Right ventricle myocardium inferior (tissue), 1 donor: ENCODE measurements at regions not wholly inside any gene's neighbourhood (a gene's known extent, or its start where the extent isn't known, plus 50 kb on each side); places are given as distances from the start of the nearest gene placed in this dataset.

Experiments
- ATAC-seq: fragments of 200-7000 bp; cut with Tn5 transposase; one replicate; pipeline ENCODE4 v1.9.1; 2020; ENCODE audit warnings: mild to moderate bottlenecking, moderate library complexity
- DNase-seq: peaks from one replicate; pipeline ENCODE4 v3.0.0; 2021; ENCODE audit errors: missing footprints
- intact Hi-C: fragments of 100-400 bp; cut with DNase I; formaldehyde crosslinking; loops from one replicate; pipeline ENCODE4 v1.11.0; 2022
- donor health status: DM: no; HTN: yes; CAD: no; lungs with severe emphysema.

- ATAC-seq (no peak), DNase-seq (no peak)
- intact Hi-C loops, result no loop called here
Measured at GRCh38 chr3:31116651-31117050, 222.2 kb upstream of the GADL1 start.

- intact Hi-C loops, result no loop called here
- ATAC-seq (no peak), DNase-seq (no peak)
Measured at GRCh38 chr3:31117854-31118253, 223.4 kb upstream of the GADL1 start.

- intact Hi-C loops, result no loop called here
- ATAC-seq, result no peak
Measured at GRCh38 chr3:31124373-31124772, 229.9 kb upstream of the GADL1 start.

GRCh38 chr3:31125413-31126020 is 231.1 kb upstream of the GADL1 start:
- intact Hi-C loops, result no loop called here
- DNase-seq (no peak), ATAC-seq (no peak)

More at GRCh38 chr3:31124373-31124772, 229.9 kb upstream of the GADL1 start:
- no peak for DNase-seq

- intact Hi-C loops, result no loop called here
- DNase-seq, result no peak
- no peak for ATAC-seq
Measured at GRCh38 chr3:31129241-31129640, 234.8 kb upstream of the GADL1 start.

GRCh38 chr3:31132132-31132769 is 237.8 kb upstream of the GADL1 start:
- no peak for ATAC-seq
- intact Hi-C loops, result loop anchor here (2.0 kb wide), 1 partner anchor 363 kb away; no protein-coding TSS in a partner anchor
- no peak for DNase-seq

- intact Hi-C loops, result loop anchor here (2.0 kb wide), 1 partner anchor 365 kb away; no protein-coding TSS in a partner anchor
- ATAC-seq, result no peak
- no peak for DNase-seq
Measured at GRCh38 chr3:31133541-31133940, 239.1 kb upstream of the GADL1 start.

- intact Hi-C loops, result no loop called here
- no peak for ATAC-seq
- DNase-seq, result no peak
Measured at GRCh38 chr3:31135546-31135945, 241.1 kb upstream of the GADL1 start.

GRCh38 chr3:31137718-31138465 is 243.4 kb upstream of the GADL1 start:
- intact Hi-C loops, result no loop called here
- no peak for ATAC-seq
- no peak for DNase-seq

- DNase-seq (no peak), ATAC-seq (no peak)
- intact Hi-C loops, result no loop called here
Measured at GRCh38 chr3:31140470-31140869, 246.0 kb upstream of the GADL1 start.

GRCh38 chr3:31142139-31142538 is 247.7 kb upstream of the GADL1 start:
- intact Hi-C loops, result no loop called here
- DNase-seq, result no peak
- ATAC-seq, result no peak

- intact Hi-C loops, result no loop called here
- no peak for ATAC-seq
- DNase-seq, result no peak
Measured at GRCh38 chr3:31142543-31142942, 248.1 kb upstream of the GADL1 start.

GRCh38 chr3:31145062-31145461 is 250.6 kb upstream of the GADL1 start:
- intact Hi-C loops, result no loop called here
- no peak for ATAC-seq

GRCh38 chr3:31147550-31147949 is 253.1 kb upstream of the GADL1 start:
- DNase-seq, result no peak
- ATAC-seq, result no peak
- intact Hi-C loops, result no loop called here

More at GRCh38 chr3:31145062-31145461, 250.6 kb upstream of the GADL1 start:
- DNase-seq, result no peak

- intact Hi-C loops, result no loop called here
- DNase-seq (no peak), ATAC-seq (no peak)
Measured at GRCh38 chr3:31157047-31157694, 262.7 kb upstream of the GADL1 start.

GRCh38 chr3:31157893-31158620 is 263.6 kb upstream of the GADL1 start:
- intact Hi-C loops, result no loop called here
- ATAC-seq, result no peak
- no peak for DNase-seq

GRCh38 chr3:31159331-31160039 is 265.0 kb upstream of the GADL1 start:
- DNase-seq (no peak), ATAC-seq (no peak)
- intact Hi-C loops, result no loop called here

- ATAC-seq (no peak), DNase-seq (no peak)
- intact Hi-C loops, result no loop called here
Measured at GRCh38 chr3:31161889-31162288, 267.4 kb upstream of the GADL1 start.
